ENCODE measurements at regions not wholly inside any gene's neighbourhood (a gene's known extent, or its start where the extent isn't known, plus 50 kb on each side); places are given as distances from the start of the nearest gene placed in this dataset.

GRCh38 chr4:35604724-35605123, 639.6 kb downstream of the ARAP2 start:
- TF ChIP-seq, protein P1, sequence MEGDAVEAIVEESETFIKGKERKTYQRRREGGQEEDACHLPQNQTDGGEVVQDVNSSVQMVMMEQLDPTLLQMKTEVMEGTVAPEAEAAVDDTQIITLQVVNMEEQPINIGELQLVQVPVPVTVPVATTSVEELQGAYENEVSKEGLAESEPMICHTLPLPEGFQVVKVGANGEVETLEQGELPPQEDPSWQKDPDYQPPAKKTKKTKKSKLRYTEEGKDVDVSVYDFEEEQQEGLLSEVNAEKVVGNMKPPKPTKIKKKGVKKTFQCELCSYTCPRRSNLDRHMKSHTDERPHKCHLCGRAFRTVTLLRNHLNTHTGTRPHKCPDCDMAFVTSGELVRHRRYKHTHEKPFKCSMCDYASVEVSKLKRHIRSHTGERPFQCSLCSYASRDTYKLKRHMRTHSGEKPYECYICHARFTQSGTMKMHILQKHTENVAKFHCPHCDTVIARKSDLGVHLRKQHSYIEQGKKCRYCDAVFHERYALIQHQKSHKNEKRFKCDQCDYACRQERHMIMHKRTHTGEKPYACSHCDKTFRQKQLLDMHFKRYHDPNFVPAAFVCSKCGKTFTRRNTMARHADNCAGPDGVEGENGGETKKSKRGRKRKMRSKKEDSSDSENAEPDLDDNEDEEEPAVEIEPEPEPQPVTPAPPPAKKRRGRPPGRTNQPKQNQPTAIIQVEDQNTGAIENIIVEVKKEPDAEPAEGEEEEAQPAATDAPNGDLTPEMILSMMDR (conservative IDR thresholded peaks at IDR 0.05 in 1 of 2, IDR thresholded peaks at IDR 0.05 in 1 of 2; ENCODE audit: low read depth in 1 of 2, low read length in 2 of 2) = no peak
- no peak for TF ChIP-seq EZH2 (IDR thresholded peaks at IDR 0.05; ENCODE audit: low read length, missing control alignments)
- Histone ChIP-seq H3K79me2 (ENCODE audit: control insufficient read depth, insufficient read depth, low read length) (no peaks in the 10 kb centered on the region), H3K4me3 (replicated peaks in 1 of 4; ENCODE audit: control extremely low read depth in 1 of 4, insufficient read depth in 1 of 4, low read depth in 3 of 4, low read length in 4 of 4) (no peak overlapping the region), H3K36me3 (ENCODE audit: control insufficient read depth, insufficient read depth, low read length) (no peaks in the 10 kb centered on the region), H3K27ac (ENCODE audit: insufficient read depth, low read length) (no peak overlapping the region), H3K27me3 (ENCODE audit: control insufficient read depth, insufficient read depth, low read length) (no peaks in the 10 kb centered on the region), H4K20me1 (ENCODE audit: control insufficient read depth, extremely low read depth, insufficient read depth, low read length) (no peaks in the 10 kb centered on the region), H3K9me3 (ENCODE audit: control insufficient read depth, insufficient read depth, low read depth, low read length) (no peaks in the 10 kb centered on the region), H3K9ac (ENCODE audit: insufficient read depth, low read length) (no peak overlapping the region), H3K4me1 (ENCODE audit: control insufficient read depth, extremely low read depth, insufficient read depth, low read length) (no peaks in the 10 kb centered on the region), H2AFZ (ENCODE audit: low read length) (no peak overlapping the region), H3K4me2 (ENCODE audit: extremely low read depth, insufficient read depth, low read length) (no peak overlapping the region)
- DNase-seq (ENCODE audit: low read depth in 2 of 2) = no peak

GRCh38 chr4:35608205-35608604, 636.1 kb downstream of the ARAP2 start:
- TF ChIP-seq, protein P1 (conservative IDR thresholded peaks at IDR 0.05 in 1 of 2, IDR thresholded peaks at IDR 0.05 in 1 of 2; ENCODE audit: low read depth in 1 of 2, low read length in 2 of 2) = no peak
- no peak for TF ChIP-seq EZH2 (IDR thresholded peaks at IDR 0.05; ENCODE audit: low read length, missing control alignments)
- no peaks in the 10 kb centered on the region for H3K27me3 ChIP-seq (ENCODE audit: control insufficient read depth, insufficient read depth, low read length)
- no peaks in the 10 kb centered on the region for H3K9me3 ChIP-seq (ENCODE audit: control insufficient read depth, insufficient read depth, low read depth, low read length)
- no peaks in the 10 kb centered on the region for H3K4me1 ChIP-seq (ENCODE audit: control insufficient read depth, extremely low read depth, insufficient read depth, low read length)
- H3K4me2 ChIP-seq (ENCODE audit: extremely low read depth, insufficient read depth, low read length) = no peak overlapping the region
- H3K4me3 ChIP-seq (replicated peaks in 1 of 4; ENCODE audit: control extremely low read depth in 1 of 4, insufficient read depth in 1 of 4, low read depth in 3 of 4, low read length in 4 of 4) = no peak overlapping the region
- no peak overlapping the region for H3K9ac ChIP-seq (ENCODE audit: insufficient read depth, low read length)
- no peak for DNase-seq (ENCODE audit: low read depth in 2 of 2)
- no peaks in the 10 kb centered on the region for H3K36me3 ChIP-seq (ENCODE audit: control insufficient read depth, insufficient read depth, low read length)
- no peaks in the 10 kb centered on the region for H4K20me1 ChIP-seq (ENCODE audit: control insufficient read depth, extremely low read depth, insufficient read depth, low read length)
- H2AFZ ChIP-seq (ENCODE audit: low read length) = no peak overlapping the region
- H3K79me2 ChIP-seq (ENCODE audit: control insufficient read depth, insufficient read depth, low read length) = no peaks in the 10 kb centered on the region
- no peak overlapping the region for H3K27ac ChIP-seq (ENCODE audit: insufficient read depth, low read length)

- no peaks in the 10 kb centered on the region for H3K79me2 ChIP-seq (ENCODE audit: control insufficient read depth, insufficient read depth, low read length)
- H4K20me1 ChIP-seq (ENCODE audit: control insufficient read depth, extremely low read depth, insufficient read depth, low read length) = no peaks in the 10 kb centered on the region
- DNase-seq (ENCODE audit: low read depth in 2 of 2) = no peak
- H3K9ac ChIP-seq (ENCODE audit: insufficient read depth, low read length) = no peak overlapping the region
- no peaks in the 10 kb centered on the region for H3K4me1 ChIP-seq (ENCODE audit: control insufficient read depth, extremely low read depth, insufficient read depth, low read length)
- H3K4me2 ChIP-seq (ENCODE audit: extremely low read depth, insufficient read depth, low read length) = no peak overlapping the region
- no peak overlapping the region for H2AFZ ChIP-seq (ENCODE audit: low read length)
- H3K36me3 ChIP-seq (ENCODE audit: control insufficient read depth, insufficient read depth, low read length) = no peaks in the 10 kb centered on the region
- TF ChIP-seq EZH2 (IDR thresholded peaks at IDR 0.05; ENCODE audit: low read length, missing control alignments) = no peak
- TF ChIP-seq, protein P1 (conservative IDR thresholded peaks at IDR 0.05 in 1 of 2, IDR thresholded peaks at IDR 0.05 in 1 of 2; ENCODE audit: low read depth in 1 of 2, low read length in 2 of 2) = no peak
- H3K4me3 ChIP-seq (replicated peaks in 1 of 4; ENCODE audit: control extremely low read depth in 1 of 4, insufficient read depth in 1 of 4, low read depth in 3 of 4, low read length in 4 of 4) = no peak overlapping the region
- H3K27ac ChIP-seq (ENCODE audit: insufficient read depth, low read length) = no peak overlapping the region
- no peaks in the 10 kb centered on the region for H3K27me3 ChIP-seq (ENCODE audit: control insufficient read depth, insufficient read depth, low read length)
- H3K9me3 ChIP-seq (ENCODE audit: control insufficient read depth, insufficient read depth, low read depth, low read length) = no peaks in the 10 kb centered on the region
Observed at GRCh38 chr4:35614120-35614519, 630.2 kb downstream of the ARAP2 start.

Measured in fibroblast of lung (primary cell).